ENCODE measurements at regions not wholly inside any gene's neighbourhood (a gene's known extent, or its start where the extent isn't known, plus 50 kb on each side); places are given as distances from the start of the nearest gene placed in this dataset.

- no peak for ATAC-seq (ENCODE audit: low FRiP score)
- no peak for DNase-seq (ENCODE audit: low spot score)
- TF ChIP-seq, protein P1, sequence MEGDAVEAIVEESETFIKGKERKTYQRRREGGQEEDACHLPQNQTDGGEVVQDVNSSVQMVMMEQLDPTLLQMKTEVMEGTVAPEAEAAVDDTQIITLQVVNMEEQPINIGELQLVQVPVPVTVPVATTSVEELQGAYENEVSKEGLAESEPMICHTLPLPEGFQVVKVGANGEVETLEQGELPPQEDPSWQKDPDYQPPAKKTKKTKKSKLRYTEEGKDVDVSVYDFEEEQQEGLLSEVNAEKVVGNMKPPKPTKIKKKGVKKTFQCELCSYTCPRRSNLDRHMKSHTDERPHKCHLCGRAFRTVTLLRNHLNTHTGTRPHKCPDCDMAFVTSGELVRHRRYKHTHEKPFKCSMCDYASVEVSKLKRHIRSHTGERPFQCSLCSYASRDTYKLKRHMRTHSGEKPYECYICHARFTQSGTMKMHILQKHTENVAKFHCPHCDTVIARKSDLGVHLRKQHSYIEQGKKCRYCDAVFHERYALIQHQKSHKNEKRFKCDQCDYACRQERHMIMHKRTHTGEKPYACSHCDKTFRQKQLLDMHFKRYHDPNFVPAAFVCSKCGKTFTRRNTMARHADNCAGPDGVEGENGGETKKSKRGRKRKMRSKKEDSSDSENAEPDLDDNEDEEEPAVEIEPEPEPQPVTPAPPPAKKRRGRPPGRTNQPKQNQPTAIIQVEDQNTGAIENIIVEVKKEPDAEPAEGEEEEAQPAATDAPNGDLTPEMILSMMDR (IDR thresholded peaks at IDR 0.05) = no peak
Observed at GRCh38 chr22:49262167-49262566, 565.5 kb downstream of the BRD1 start.

DNA sequence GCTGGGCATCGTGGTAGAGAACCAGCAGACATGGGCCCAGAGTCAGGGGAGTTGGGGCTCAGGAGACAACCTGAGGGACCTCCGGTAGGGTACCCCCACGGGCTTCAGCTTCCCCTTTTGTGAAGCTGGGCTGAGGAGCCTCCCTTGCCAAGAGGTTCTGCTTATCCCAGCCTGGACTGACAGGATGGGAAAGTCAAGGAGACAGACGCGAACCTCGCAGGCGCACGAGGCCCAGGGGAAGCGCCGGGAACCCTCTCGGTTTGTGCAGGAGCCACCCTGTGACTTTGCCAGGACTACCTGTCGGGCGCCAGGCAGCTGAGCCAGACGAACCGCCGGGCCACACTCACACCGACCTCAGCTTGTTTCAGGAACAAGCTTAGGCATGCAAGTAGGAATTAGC, 566.1 kb downstream of the BRD1 start:
- ATAC-seq (ENCODE audit: low FRiP score) (no peak), DNase-seq (ENCODE audit: low spot score) (no peak)
- TF ChIP-seq, protein P1 (IDR thresholded peaks at IDR 0.05) = no peak

GRCh38 chr22:49260681-49261580, 566.7 kb downstream of the BRD1 start:
- no peak for DNase-seq (ENCODE audit: low spot score)
- TF ChIP-seq, protein P1 (IDR thresholded peaks at IDR 0.05) = no peak
- no peak for ATAC-seq (ENCODE audit: low FRiP score)

DNA sequence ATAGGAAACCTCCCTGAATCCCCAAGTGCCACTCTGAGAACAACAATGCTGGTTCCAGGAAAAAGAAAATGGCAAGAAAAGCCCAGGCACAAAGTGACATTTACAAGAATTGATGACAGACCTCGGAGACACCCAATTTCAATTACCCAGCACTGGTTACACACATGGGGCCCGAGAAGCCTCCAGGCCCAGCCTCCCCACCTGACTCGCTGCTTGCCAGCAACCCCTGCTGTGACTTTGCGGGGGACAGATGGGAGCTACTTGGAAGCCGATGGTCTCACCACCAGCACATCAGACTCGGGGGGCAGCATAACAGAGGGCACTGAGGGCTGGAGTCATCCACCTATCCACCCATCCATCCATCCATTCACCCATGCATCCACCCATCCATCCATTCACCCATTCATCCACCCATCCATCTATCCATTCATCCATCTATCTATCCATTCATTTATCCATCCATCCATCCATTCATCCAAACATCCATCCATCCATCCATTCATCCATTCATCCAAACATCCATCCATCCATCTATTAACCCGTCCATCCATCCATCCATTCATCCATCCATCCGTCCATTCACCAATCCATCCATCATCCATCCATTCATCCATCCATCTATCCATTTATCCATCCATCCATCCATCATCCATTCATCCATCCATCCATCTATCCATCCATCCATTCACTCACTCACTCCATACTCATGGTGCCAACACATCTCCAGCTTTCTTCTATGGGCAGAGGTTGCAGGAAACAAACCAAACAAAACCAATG, 567.6 kb downstream of the BRD1 start:
- TF ChIP-seq, protein P1 (IDR thresholded peaks at IDR 0.05) = no peak
- DNase-seq (ENCODE audit: low spot score) (no peak), ATAC-seq (ENCODE audit: low FRiP score) (no peak)

DNA sequence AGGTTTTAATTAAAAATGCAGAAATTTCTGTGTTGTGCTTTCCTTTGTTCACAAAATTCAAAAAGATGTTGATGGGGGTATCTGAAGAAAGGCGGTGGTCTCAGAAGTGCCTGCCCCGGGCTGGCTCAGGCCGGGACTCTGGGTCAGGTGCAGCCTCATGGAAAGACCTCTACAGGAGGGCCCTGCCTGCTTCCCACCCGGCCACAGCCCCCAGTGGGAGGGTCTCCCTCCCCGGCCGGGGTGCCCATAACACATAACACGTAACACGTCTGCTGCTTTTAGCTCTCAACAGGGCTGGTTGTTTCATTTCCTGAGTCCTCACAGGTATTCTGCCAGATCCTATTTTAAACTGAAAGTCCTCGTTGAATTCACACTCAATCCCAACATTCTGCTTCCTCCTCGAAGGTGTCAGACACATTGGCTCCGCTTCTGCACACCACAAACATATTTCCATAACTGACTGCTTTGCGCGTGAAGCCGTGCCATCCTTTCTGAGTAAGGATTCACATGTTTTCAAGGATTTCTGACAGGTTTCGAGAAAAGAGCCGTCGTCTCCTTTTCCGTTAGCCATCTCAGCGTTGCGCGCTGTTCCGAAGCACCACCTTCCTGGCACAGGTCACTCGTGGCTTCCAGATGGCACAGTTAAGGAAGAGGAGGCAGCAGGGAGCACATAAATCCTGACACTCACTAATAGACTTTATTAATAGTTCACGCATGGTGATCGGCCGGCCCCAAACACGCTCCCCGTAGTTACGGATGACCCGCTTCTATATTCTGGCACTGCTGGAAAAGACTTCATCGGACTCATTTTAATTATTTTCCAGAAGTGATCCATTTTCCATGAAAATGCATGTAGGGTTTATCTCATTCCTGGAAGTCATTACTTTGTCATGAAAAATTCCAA, 569.3 kb downstream of the BRD1 start:
- ATAC-seq (ENCODE audit: low FRiP score) (no peak), DNase-seq (ENCODE audit: low spot score) (no peak)
- TF ChIP-seq, protein P1 (IDR thresholded peaks at IDR 0.05) = no peak

DNA sequence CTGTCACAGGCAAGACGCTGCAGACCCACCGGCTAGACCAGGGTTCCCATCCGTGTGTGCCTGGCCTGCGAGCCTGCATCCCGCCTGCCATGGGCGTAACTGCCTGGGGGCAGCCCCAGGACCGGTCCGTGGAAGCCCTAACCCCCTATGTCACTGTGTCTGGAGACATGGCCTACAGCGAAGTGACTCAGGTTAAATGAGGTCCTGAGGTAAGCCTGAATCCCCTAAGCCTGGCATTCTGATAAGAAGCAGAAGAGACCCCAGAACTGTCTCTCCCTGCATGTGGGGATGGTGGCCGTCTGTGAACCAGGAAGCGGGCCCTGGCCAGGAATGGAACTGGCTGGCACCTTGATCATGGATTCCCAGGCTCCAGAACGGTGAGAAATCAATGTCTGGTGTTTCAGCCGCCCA, 570.1 kb downstream of the BRD1 start:
- DNase-seq (ENCODE audit: low spot score) (no peak), ATAC-seq (ENCODE audit: low FRiP score) (no peak)
- TF ChIP-seq, protein P1 (IDR thresholded peaks at IDR 0.05) = no peak

Measured in omental fat pad (tissue), 3 donors.